ENCODE measurements at regions not wholly inside any gene's neighbourhood (a gene's known extent, or its start where the extent isn't known, plus 50 kb on each side); places are given as distances from the start of the nearest gene placed in this dataset.
"Not testable (repeated sequence)": the region's sequence is repeated elsewhere in the genome, so short reads cannot be mapped to it uniquely, and the experiment has no call there.

DNA sequence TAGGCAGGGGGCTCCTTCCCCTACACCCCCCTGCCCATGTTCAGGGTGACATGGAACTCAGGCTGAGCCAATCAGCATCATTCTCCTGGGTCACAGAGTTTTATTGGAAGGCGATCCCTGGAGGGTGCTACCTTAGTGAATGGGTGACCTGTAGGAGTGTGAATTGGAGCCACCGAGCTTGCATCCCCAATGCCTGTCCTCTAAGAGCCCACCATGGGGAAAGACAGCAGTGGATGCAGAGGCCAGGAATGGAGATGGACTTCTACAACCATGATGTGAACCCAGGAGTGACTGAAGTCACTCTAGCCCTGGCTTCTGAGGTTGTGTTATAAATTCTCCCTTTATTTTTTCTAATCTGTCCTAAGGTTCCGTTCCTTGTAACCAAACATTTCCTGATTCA lies 89.4 kb downstream of the CCDC71L start:
- DNase-seq: no peak
- peaks cover 3% of the 10 kb centered on the region for H3K36me3 Mint-ChIP-seq (ENCODE audit: low read depth)
- ATAC-seq: no peak
- peaks cover 5% of the 10 kb centered on the region for H3K9me3 Mint-ChIP-seq
- H3K4me3 Mint-ChIP-seq: no peak overlapping the region
- H3K27me3 Mint-ChIP-seq: peaks cover 2% of the 10 kb centered on the region
- H3K27ac Mint-ChIP-seq: no peak overlapping the region
- peaks cover 14% of the 10 kb centered on the region for H3K4me1 Mint-ChIP-seq

GRCh38 chr7:106570948-106571418 lies 90.0 kb downstream of the CCDC71L start:
- peaks cover 3% of the 10 kb centered on the region for H3K36me3 Mint-ChIP-seq (ENCODE audit: low read depth)
- no peak overlapping the region for H3K27ac Mint-ChIP-seq
- no peak overlapping the region for H3K4me3 Mint-ChIP-seq
- peaks cover 14% of the 10 kb centered on the region for H3K4me1 Mint-ChIP-seq
- no peak for DNase-seq
- no peaks in the 10 kb centered on the region for H3K27me3 Mint-ChIP-seq
- H3K9me3 Mint-ChIP-seq: peaks cover 5% of the 10 kb centered on the region
- no peak for ATAC-seq

DNA sequence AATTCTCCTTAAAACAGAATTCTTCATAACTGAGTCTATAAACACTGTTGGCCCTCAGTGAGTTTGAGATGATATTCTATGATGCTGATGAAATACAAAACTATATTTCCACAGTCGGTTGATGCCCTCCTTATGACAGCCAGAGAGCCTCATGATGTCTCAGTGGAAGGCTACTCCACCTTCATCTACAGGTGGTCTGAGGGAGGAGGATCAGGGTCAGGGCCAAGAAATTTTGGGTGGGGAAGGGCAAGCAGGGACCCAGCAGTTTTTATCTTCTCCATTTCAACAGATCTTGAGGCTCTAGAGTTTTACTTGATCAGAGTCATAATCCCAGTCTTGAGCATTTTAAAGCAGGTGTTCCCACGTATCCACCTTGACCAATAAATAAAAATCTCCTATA lies 90.8 kb downstream of the CCDC71L start:
- no peak for ATAC-seq
- Mint-ChIP-seq H3K9me3 (peaks cover 5% of the 10 kb centered on the region), H3K27ac (no peak overlapping the region), H3K4me1 (peaks cover 14% of the 10 kb centered on the region), H3K36me3 (ENCODE audit: low read depth) (peaks cover 3% of the 10 kb centered on the region), H3K4me3 (no peak overlapping the region), H3K27me3 (no peaks in the 10 kb centered on the region)
- no peak for DNase-seq

DNA sequence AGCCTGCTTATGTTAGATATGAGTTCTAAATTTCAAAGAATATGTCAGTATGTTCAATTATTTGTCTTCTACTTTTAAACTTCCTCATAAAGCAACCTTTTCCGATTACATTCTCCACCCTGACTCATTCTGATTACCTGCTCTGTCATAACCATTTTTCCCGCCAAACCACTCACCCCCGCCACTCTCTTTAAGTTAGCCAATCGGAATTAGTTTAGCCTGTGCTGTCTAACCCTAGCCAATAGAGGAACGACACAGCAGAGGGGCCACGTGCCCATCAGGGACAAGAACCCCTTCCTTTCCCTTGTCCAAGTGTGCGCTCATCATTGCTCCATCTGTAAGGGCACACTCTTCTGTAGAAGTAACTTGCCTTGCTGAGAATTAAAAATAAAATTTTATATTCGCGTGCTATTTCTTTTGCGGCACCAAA lies 91.4 kb downstream of the CCDC71L start:
- peaks cover 5% of the 10 kb centered on the region for H3K9me3 Mint-ChIP-seq
- no peak overlapping the region for H3K4me3 Mint-ChIP-seq
- H3K27me3 Mint-ChIP-seq: no peaks in the 10 kb centered on the region
- no peak for ATAC-seq
- peaks cover 14% of the 10 kb centered on the region for H3K4me1 Mint-ChIP-seq
- peak overlapping the region; percentile 81 for H3K27ac Mint-ChIP-seq
- DNase-seq: no peak
- H3K36me3 Mint-ChIP-seq (ENCODE audit: low read depth): peaks cover 3% of the 10 kb centered on the region

DNA sequence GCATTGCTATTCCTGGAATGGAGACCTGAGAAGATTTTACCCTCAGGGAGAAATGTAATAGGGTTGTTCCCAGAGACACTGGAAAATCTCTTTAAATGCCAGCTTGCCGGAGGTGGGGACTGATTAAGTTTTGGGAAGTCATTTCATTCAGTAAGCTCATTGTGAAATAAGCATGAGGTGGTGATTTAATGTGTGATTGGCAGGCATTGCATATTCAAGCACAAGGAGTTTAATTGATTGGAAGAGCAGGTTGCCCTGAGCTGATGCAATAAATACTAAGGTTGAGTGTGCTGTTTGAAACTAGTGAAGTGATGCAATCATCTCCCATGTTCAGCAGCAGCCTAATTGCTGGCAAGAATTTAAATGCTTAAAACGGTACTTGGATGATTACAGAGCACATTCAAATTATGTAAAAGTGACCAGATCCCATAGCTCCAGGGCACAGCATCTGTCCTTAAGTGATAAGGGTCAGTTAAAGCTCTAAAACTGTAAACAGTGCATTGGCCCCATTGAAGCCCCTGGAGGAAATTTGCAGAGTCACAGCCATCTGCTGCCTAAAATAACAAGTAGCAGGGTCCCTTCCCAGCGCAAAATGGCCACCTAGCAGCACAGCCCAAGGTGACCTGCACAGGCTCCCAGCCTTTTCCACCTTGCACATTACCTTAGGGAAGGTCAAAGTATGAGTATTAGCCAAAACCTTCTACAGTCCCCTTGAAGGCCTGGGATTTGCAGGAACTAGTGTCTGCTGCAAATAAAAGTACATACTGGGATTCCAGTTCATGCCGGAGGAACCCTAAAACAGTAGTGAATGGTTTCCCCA lies 92.1 kb downstream of the CCDC71L start:
- Mint-ChIP-seq H3K4me3 (no peak overlapping the region), H3K4me1 (peaks cover 14% of the 10 kb centered on the region), H3K27ac (peak overlapping the region; percentile 81), H3K36me3 (ENCODE audit: low read depth) (peaks cover 3% of the 10 kb centered on the region), H3K27me3 (no peaks in the 10 kb centered on the region), H3K9me3 (peaks cover 5% of the 10 kb centered on the region)
- DNase-seq: no peak
- ATAC-seq: no peak

DNA sequence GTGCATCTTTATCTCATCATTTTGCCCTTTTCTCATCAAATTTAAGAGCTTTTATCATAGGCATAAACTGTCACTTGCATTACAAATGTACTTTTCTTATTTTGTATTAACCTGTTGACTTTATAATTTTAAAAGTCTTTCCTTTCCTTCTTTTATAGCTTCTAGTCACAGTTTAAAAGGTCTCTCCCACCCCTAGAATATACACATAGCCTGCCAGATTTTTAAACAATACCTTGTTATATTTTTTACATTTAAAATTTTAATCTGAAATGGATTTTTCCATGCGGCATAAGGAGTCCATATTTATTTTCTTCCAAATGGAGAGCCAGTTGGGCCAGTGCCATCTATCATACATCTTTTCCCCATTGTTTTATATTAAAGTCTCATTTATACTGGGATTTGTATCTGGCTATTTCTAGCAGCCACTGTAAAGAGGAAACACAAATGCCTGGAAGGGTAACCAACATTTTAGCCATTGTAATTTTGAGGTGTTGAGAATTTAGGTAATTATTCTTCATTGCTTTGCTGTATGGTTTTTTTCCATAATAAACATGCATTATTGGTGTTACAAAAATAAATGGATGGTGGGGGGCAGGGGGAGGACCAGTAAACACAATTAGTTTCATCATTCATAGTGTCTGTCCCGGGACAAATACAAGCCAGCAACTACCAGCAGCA lies 92.8 kb downstream of the CCDC71L start:
- peak overlapping the region; percentile 81 for H3K27ac Mint-ChIP-seq
- peaks cover 5% of the 10 kb centered on the region for H3K9me3 Mint-ChIP-seq
- no peaks in the 10 kb centered on the region for H3K27me3 Mint-ChIP-seq
- no peak for DNase-seq
- peaks cover 3% of the 10 kb centered on the region for H3K36me3 Mint-ChIP-seq (ENCODE audit: low read depth)
- H3K4me1 Mint-ChIP-seq: peaks cover 14% of the 10 kb centered on the region
- ATAC-seq: no peak
- no peak overlapping the region for H3K4me3 Mint-ChIP-seq

DNA sequence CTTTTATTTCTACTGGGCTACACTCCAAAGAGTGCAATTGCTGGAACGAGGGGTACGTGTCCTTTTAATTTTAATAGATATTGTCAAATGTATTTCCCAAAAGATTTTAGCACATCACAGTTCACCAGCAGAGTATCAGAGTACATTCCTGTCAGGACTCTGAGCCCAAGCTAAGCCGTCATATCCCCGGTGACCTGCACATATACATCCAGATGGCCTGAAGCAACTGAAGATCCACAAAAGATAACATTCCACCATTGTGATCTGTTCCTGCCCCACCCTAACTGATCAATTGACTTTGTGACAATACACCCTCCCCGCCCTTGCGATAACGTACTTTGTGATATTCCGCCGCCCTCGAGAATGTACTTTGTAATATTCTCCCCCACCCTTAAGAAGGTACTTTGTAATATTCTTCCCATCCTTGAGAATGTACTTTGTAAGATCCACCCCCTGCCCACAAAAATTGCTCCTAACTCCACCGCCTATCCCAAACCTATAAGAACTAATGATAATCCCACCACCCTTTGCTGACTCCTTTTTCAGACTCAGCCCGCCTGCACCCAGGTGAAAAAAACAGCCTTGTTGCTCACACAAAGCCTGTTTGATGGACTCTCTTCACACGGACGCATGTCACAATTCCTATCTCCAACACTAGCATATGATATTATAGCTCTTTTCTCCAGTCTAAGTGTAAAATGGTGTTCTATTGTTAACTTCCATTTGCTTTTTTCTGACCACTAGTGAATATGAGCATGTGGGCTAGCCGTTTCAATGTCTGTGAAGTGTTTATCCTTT lies 93.6 kb downstream of the CCDC71L start:
- H3K27me3 Mint-ChIP-seq; H3K27ac Mint-ChIP-seq; ATAC-seq; DNase-seq; H3K4me3 Mint-ChIP-seq; H3K36me3 Mint-ChIP-seq (ENCODE audit: low read depth); H3K9me3 Mint-ChIP-seq: not testable (repeated sequence)
- H3K4me1 Mint-ChIP-seq: peaks cover 14% of the 10 kb centered on the region

GRCh38 chr7:106566672-106567071 lies 94.3 kb downstream of the CCDC71L start:
- ATAC-seq: no peak
- no peak for DNase-seq
- Mint-ChIP-seq H3K9me3 (peaks cover 5% of the 10 kb centered on the region), H3K36me3 (ENCODE audit: low read depth) (peaks cover 3% of the 10 kb centered on the region), H3K27ac (peak overlapping the region; percentile 27), H3K27me3 (no peaks in the 10 kb centered on the region), H3K4me1 (peaks cover 14% of the 10 kb centered on the region), H3K4me3 (no peak overlapping the region)

DNA sequence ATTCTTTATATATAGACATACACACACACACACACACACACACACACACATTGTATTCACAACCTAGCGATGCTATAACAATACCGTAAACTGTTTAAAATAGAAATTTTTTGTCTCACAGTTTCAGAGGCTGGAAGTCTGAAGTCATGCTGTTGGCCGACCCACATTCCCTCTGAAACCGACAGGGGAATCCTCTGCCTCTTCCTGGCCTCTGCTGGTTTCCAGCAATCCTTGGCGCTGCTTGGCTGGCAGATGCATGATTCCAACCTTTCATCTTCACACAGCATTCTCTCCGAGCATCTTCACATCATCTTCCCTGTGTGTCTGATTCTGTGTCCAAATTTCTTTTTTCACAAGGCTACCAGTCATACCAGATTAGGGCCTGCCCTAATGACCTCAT lies 94.8 kb downstream of the CCDC71L start:
- no peak for ATAC-seq
- H3K4me1 Mint-ChIP-seq: peaks cover 17% of the 10 kb centered on the region
- peaks cover 3% of the 10 kb centered on the region for H3K36me3 Mint-ChIP-seq (ENCODE audit: low read depth)
- peaks cover 5% of the 10 kb centered on the region for H3K9me3 Mint-ChIP-seq
- no peaks in the 10 kb centered on the region for H3K27me3 Mint-ChIP-seq
- no peak overlapping the region for H3K27ac Mint-ChIP-seq
- no peak for DNase-seq
- H3K4me3 Mint-ChIP-seq: no peak overlapping the region

DNA sequence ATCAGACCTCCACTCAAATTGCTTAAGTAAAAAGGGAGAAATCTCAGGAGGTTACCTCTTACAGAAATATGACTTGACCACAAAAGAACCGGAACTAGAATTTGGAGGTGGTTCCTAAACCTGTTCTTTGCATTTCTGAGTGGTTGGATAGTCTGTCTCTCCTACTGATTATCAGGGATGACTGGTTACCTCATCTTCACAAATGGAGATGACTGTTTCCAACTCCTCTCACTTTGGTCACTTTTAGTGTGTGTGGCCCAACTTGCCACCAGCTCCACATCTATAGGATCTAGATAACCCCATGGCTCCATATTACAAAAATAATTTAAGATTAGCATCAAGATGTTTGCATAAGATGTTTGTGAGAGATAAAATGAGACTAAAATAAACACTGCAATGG lies 95.5 kb downstream of the CCDC71L start:
- no peaks in the 10 kb centered on the region for H3K27me3 Mint-ChIP-seq
- H3K4me1 Mint-ChIP-seq: peaks cover 25% of the 10 kb centered on the region
- no peak overlapping the region for H3K4me3 Mint-ChIP-seq
- no peak overlapping the region for H3K27ac Mint-ChIP-seq
- peaks cover 5% of the 10 kb centered on the region for H3K9me3 Mint-ChIP-seq
- ATAC-seq (no peak), DNase-seq (no peak)
- peaks cover 3% of the 10 kb centered on the region for H3K36me3 Mint-ChIP-seq (ENCODE audit: low read depth)

DNA sequence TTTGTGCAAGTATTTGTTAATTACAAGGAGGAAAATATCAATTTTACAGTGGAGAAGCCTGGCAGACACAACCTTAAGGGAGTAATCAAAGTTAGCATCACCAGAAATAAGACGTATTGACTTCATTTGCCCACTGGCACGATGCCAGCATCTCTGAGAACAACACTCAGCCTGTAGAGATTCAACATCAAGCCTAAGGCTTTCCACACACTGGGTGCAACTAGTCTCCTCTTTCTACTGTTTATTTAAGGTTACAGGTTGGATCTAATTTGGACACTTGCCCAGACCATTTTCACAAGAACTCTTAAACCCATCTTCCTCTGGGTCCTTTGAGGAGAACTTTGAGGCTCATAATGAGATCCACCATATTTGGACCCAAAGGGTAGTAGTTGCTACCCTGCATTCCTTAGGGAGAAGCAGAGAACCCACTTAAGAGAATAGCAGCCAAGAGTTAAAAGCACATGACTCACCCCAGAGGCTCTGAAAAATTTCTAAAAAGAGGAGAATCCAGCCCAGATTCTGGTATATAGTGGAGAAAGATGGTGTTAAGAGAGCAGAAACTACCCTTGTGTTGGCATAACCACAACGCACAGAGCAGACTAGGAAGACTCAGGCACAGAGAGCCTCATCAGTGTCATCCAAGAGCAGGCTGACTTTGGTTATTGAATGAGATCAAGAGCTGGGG lies 97.3 kb downstream of the CCDC71L start:
- no peak overlapping the region for H3K27ac Mint-ChIP-seq
- no peak for DNase-seq
- no peak for ATAC-seq
- H3K9me3 Mint-ChIP-seq: peaks cover 5% of the 10 kb centered on the region
- no peak overlapping the region for H3K4me3 Mint-ChIP-seq
- H3K27me3 Mint-ChIP-seq: peaks cover 6% of the 10 kb centered on the region
- no peaks in the 10 kb centered on the region for H3K36me3 Mint-ChIP-seq (ENCODE audit: low read depth)
- peaks cover 17% of the 10 kb centered on the region for H3K4me1 Mint-ChIP-seq

GRCh38 chr7:106562711-106563366 lies 98.1 kb downstream of the CCDC71L start:
- Mint-ChIP-seq H3K4me3 (no peak overlapping the region), H3K4me1 (peaks cover 13% of the 10 kb centered on the region), H3K9me3 (peaks cover 5% of the 10 kb centered on the region), H3K27ac (no peak overlapping the region), H3K36me3 (ENCODE audit: low read depth) (no peaks in the 10 kb centered on the region), H3K27me3 (peaks cover 11% of the 10 kb centered on the region)
- ATAC-seq: no peak
- DNase-seq: no peak

DNA sequence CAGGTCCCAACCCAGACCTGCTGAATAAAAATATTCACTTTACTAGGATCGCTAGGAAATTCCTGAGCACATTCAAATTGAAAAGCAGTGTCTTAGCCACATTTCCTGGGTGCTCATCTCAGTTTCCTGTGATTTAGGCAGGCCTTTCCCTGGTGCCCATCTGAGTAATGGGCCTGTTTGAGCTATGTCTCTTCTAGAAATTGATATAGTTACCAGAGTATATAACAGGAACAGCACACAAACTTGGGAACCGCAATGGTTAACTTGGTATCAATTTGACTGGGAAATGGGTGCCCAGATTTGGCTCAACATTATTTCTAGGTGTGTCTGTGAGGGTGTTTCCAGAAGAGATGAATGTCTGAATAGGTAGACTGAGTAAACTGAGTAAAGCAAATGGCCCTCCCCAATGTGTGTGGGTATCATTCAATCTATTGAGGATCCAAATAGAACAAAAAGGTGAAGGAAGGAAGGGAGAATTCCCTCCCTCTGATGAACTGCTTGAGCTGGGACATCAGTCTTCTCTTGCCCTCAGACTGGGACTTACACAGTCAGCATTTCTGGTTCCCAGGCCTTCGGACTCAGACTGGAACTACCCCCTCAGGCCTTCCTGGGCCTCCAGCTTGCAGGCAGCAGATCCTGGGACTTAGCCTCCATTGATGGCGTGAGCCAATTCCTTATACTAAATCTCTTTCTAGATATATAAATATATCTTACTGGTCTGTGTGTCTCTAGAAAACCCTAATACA lies 99.1 kb downstream of the CCDC71L start:
- ATAC-seq (peak; percentile 46), DNase-seq (no peak)
- Mint-ChIP-seq H3K9me3 (no peaks in the 10 kb centered on the region), H3K4me1 (peaks cover 13% of the 10 kb centered on the region), H3K4me3 (no peak overlapping the region), H3K27ac (peak overlapping the region; percentile 50), H3K27me3 (peaks cover 14% of the 10 kb centered on the region), H3K36me3 (ENCODE audit: low read depth) (no peaks in the 10 kb centered on the region)
